ENCODE measurements at regions not wholly inside any gene's neighbourhood (a gene's known extent, or its start where the extent isn't known, plus 50 kb on each side); places are given as distances from the start of the nearest gene placed in this dataset.

DNA sequence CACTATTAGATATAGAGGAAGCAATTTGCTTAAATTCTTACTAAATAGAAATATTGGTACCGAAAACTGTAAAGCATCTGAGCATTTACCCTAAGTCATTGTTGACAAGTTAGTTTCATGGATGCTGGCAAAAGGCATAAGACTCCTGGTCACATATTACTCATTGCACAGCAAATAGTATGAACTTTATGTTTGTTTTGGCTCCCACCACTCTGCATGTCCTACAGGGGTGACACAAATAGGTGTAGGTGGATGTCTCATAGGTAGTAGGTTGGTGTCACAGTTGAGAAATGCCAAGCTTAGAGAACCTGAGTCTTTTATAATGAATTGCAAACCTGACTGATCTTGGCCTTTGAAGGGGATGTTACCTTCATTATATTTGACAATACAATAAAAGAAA is 199.6 kb upstream of the SEMA3D start:
- DNase-seq (ENCODE audit: low spot score): no peak
- no peaks in the 10 kb centered on the region for H3K27me3 ChIP-seq
- no peaks in the 10 kb centered on the region for H3K4me1 ChIP-seq
- H3K27ac ChIP-seq: no peak overlapping the region
- H3K4me3 ChIP-seq: no peak overlapping the region
- no peaks in the 10 kb centered on the region for H3K9me3 ChIP-seq
- no peaks in the 10 kb centered on the region for H3K36me3 ChIP-seq
- TF ChIP-seq, protein P1, sequence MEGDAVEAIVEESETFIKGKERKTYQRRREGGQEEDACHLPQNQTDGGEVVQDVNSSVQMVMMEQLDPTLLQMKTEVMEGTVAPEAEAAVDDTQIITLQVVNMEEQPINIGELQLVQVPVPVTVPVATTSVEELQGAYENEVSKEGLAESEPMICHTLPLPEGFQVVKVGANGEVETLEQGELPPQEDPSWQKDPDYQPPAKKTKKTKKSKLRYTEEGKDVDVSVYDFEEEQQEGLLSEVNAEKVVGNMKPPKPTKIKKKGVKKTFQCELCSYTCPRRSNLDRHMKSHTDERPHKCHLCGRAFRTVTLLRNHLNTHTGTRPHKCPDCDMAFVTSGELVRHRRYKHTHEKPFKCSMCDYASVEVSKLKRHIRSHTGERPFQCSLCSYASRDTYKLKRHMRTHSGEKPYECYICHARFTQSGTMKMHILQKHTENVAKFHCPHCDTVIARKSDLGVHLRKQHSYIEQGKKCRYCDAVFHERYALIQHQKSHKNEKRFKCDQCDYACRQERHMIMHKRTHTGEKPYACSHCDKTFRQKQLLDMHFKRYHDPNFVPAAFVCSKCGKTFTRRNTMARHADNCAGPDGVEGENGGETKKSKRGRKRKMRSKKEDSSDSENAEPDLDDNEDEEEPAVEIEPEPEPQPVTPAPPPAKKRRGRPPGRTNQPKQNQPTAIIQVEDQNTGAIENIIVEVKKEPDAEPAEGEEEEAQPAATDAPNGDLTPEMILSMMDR (IDR thresholded peaks at IDR 0.05): no peak

DNA sequence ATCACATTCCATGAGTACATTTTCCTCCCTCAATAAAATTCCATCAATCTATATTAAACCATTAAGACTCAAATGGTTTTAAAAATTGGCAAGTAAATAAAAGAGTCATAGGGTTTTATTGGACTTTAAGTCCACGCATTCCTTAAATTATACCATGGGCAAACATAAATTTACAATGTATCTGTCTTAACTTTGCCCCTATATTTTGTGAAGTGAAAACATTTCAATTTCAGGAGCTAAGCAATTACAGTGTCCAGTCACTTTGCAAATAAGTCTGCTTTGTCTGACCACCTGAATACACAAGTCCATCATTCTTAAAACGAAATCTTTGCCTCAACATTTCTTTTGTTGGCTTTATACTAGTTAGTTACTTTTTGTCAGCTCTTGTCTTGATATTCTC is 197.5 kb upstream of the SEMA3D start:
- TF ChIP-seq, protein P1 (IDR thresholded peaks at IDR 0.05): no peak
- H3K27ac ChIP-seq: no peak overlapping the region
- H3K4me1 ChIP-seq: no peaks in the 10 kb centered on the region
- H3K4me3 ChIP-seq: no peak overlapping the region
- no peaks in the 10 kb centered on the region for H3K27me3 ChIP-seq
- H3K9me3 ChIP-seq: no peaks in the 10 kb centered on the region
- DNase-seq (ENCODE audit: low spot score): no peak
- no peaks in the 10 kb centered on the region for H3K36me3 ChIP-seq

- no peak for DNase-seq (ENCODE audit: low spot score)
- H3K9me3 ChIP-seq: no peaks in the 10 kb centered on the region
- no peak overlapping the region for H3K27ac ChIP-seq
- no peaks in the 10 kb centered on the region for H3K36me3 ChIP-seq
- H3K4me1 ChIP-seq: no peaks in the 10 kb centered on the region
- no peak overlapping the region for H3K4me3 ChIP-seq
- TF ChIP-seq, protein P1 (IDR thresholded peaks at IDR 0.05): no peak
- H3K27me3 ChIP-seq: no peaks in the 10 kb centered on the region
Observed at GRCh38 chr7:85381212-85381611, 194.4 kb upstream of the SEMA3D start.

GRCh38 chr7:85376589-85376988 is 189.7 kb upstream of the SEMA3D start:
- TF ChIP-seq, protein P1 (IDR thresholded peaks at IDR 0.05): no peak
- H3K27ac ChIP-seq: no peak overlapping the region
- DNase-seq (ENCODE audit: low spot score): no peak
- H3K4me1 ChIP-seq: no peaks in the 10 kb centered on the region
- no peaks in the 10 kb centered on the region for H3K36me3 ChIP-seq
- no peaks in the 10 kb centered on the region for H3K9me3 ChIP-seq
- H3K27me3 ChIP-seq: no peaks in the 10 kb centered on the region
- no peak overlapping the region for H3K4me3 ChIP-seq

- no peaks in the 10 kb centered on the region for H3K27me3 ChIP-seq
- H3K36me3 ChIP-seq: no peaks in the 10 kb centered on the region
- H3K4me1 ChIP-seq: no peaks in the 10 kb centered on the region
- no peak overlapping the region for H3K27ac ChIP-seq
- H3K4me3 ChIP-seq: no peak overlapping the region
- H3K9me3 ChIP-seq: no peaks in the 10 kb centered on the region
- TF ChIP-seq, protein P1 (IDR thresholded peaks at IDR 0.05): no peak
- no peak for DNase-seq (ENCODE audit: low spot score)
Observed at GRCh38 chr7:85356916-85357315, 170.1 kb upstream of the SEMA3D start.

DNA sequence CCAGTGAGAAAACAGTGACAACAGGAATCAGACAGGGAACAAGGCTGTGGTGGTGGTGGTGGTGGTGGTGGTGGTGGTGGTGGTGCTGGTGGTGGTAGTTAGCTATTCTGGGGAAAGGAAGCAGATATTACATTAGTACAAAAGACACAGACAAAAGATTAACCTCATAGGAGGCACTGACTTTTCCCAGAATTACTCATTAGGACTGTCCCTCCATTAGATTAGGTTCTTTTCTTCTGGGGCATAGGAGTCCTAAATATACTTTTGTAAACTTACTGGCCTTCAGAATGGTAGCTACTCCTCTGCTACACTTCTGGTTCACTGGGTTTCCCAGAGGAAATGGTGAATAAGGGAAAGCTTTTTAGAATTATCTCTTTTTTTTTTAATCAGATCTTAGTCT is 156.6 kb upstream of the SEMA3D start:
- Histone ChIP-seq H3K36me3 (no peaks in the 10 kb centered on the region), H3K9me3 (no peaks in the 10 kb centered on the region), H3K4me3 (no peak overlapping the region), H3K4me1 (no peaks in the 10 kb centered on the region), H3K27ac (no peak overlapping the region), H3K27me3 (no peaks in the 10 kb centered on the region)
- DNase-seq (ENCODE audit: low spot score): no peak
- TF ChIP-seq, protein P1 (IDR thresholded peaks at IDR 0.05): no peak
